Gastroesophageal sphincter (tissue), 4 donors: ENCODE measurements at regions not wholly inside any gene's neighbourhood (a gene's known extent, or its start where the extent isn't known, plus 50 kb on each side); places are given as distances from the start of the nearest gene placed in this dataset.

Source experiments
- ATAC-seq: fragments of 150-250 bp; one replicate; pipeline ENCODE4 v1.9.1; 2016; ENCODE audit warnings: mild to moderate bottlenecking, moderate library complexity
- H3K27ac ChIP-seq, 4 donors: fragments of 200-600 bp; sonication (generic) in 3 of 4; 1 replicate in 3 of 4; 2 replicates in 1 of 4; pipeline ENCODE4 v1.5.1; 2016 to 2019
- H3K27me3 ChIP-seq: fragments of 200-600 bp; sonication (generic); one replicate; pipeline ENCODE4 v1.5.1; 2019
- H3K36me3 ChIP-seq, 2 donors: fragments of 200-600 bp; sonication (generic); one replicate each; pipeline ENCODE4 v1.5.1; 2019; ENCODE audit warnings: control low read depth in 1 of 2
- H3K4me1 ChIP-seq, 3 donors: fragments of 200-600 bp; sonication (generic); 1 replicate in 2 of 3; 2 replicates in 1 of 3; pipeline ENCODE4 v1.5.1; 2016 to 2019; ENCODE audit warnings: control low read depth in 2 of 3
- H3K4me3 ChIP-seq, 2 donors: fragments of 200-600 bp; sonication (generic); one replicate each; pipeline ENCODE4 v1.5.1; 2019; ENCODE audit warnings: mild to moderate bottlenecking in 1 of 2, moderate library complexity in 1 of 2
- H3K9me3 ChIP-seq, 3 donors: fragments of 200-600 bp; sonication (generic); one replicate each; pipeline ENCODE4 v1.5.1; 2017 to 2019; ENCODE audit warnings: control low read depth in 2 of 3
- CTCF ChIP-seq, 4 experiments: fragments of 200-600 bp in 2 of 4; fragments of 450-650 bp in 2 of 4; sonication (generic) in 1 of 4; IDR thresholded peaks; one replicate each; pipeline ENCODE4 v1.5.1; 2017 to 2019; ENCODE audit warnings: antibody characterized with exemption in 4 of 4, mild to moderate bottlenecking in 2 of 4, moderate library complexity in 2 of 4
- EP300 ChIP-seq: sonication (generic); formaldehyde crosslinking; IDR thresholded peaks from one replicate; pipeline ENCODE4 v1.6.1; 2017; ENCODE audit warnings: antibody characterized with exemption, mild to moderate bottlenecking
- POLR2A ChIP-seq, 2 donors: fragments of 450-650 bp; IDR thresholded peaks; one replicate each; pipeline ENCODE4 v1.6.1; 2017; ENCODE audit warnings: antibody characterized with exemption in 2 of 2, mild to moderate bottlenecking in 2 of 2, moderate library complexity in 1 of 2
- POLR2AphosphoS5 ChIP-seq: sonication (generic); formaldehyde crosslinking; IDR thresholded peaks from one replicate; pipeline ENCODE4 v1.6.1; 2017; ENCODE audit warnings: antibody characterized with exemption
- WGBS, 2 donors: methylation state at CpG; one replicate each; pipeline ENCODE4 v1.1.5; 2018; ENCODE audit warnings: low coverage in 1 of 2; 5-methylcytosine and 5-hydroxymethylcytosine counted together

- no peak for ATAC-seq
- H3K36me3 ChIP-seq = no peaks in the 10 kb centered on the region
- no peak overlapping the region for H3K4me3 ChIP-seq
- TF ChIP-seq CTCF (IDR thresholded peaks at IDR 0.05) (no peak), POLR2A (IDR thresholded peaks at IDR 0.05) (no peak)
- H3K4me1 ChIP-seq = no peaks in the 10 kb centered on the region
- WGBS, 2 donors = 100% methylated on average over 2 of the region's 18 CpGs; no CpG with 5 or more reads in 1 of the 2 donors
- no peaks in the 10 kb centered on the region for H3K9me3 ChIP-seq
- peaks cover 31% of the 10 kb centered on the region for H3K27me3 ChIP-seq
- H3K27ac ChIP-seq = no peak overlapping the region
These were observed 341.6 kb upstream of the SFSWAP start for GRCh38 chr12:131369094-131369845.

GRCh38 chr12:131370321-131370720, 340.6 kb upstream of the SFSWAP start:
- H3K36me3 ChIP-seq = no peaks in the 10 kb centered on the region
- TF ChIP-seq EP300 (no peak), POLR2AphosphoS5 (no peak), CTCF (IDR thresholded peaks at IDR 0.05) (no peak), POLR2A (IDR thresholded peaks at IDR 0.05) (no peak)
- H3K4me1 ChIP-seq = no peaks in the 10 kb centered on the region
- peaks cover 21% of the 10 kb centered on the region for H3K27me3 ChIP-seq
- ATAC-seq = no peak
- H3K9me3 ChIP-seq = no peaks in the 10 kb centered on the region
- 72 to 81% methylated on average over 3 to 6 of the region's 8 CpGs for WGBS, 2 donors
- H3K4me3 ChIP-seq = no peak overlapping the region
- H3K27ac ChIP-seq = no peak overlapping the region

GRCh38 chr12:131370791-131371347, 340.0 kb upstream of the SFSWAP start:
- H3K36me3 ChIP-seq = no peaks in the 10 kb centered on the region
- ATAC-seq = no peak
- H3K4me1 ChIP-seq = no peaks in the 10 kb centered on the region
- no peaks in the 10 kb centered on the region for H3K9me3 ChIP-seq
- 67 to 76% methylated on average over 2 to 3 of the region's 11 CpGs for WGBS, 2 donors
- TF ChIP-seq POLR2AphosphoS5 = no peak
- H3K27ac ChIP-seq = no peak overlapping the region
- H3K4me3 ChIP-seq = no peak overlapping the region
- peaks cover 15% of the 10 kb centered on the region for H3K27me3 ChIP-seq

- WGBS, 2 donors = 34 to 54% methylated on average over 6 to 7 of the region's 16 CpGs
- H3K9me3 ChIP-seq = no peaks in the 10 kb centered on the region
- no peaks in the 10 kb centered on the region for H3K4me1 ChIP-seq
- no peak for ATAC-seq
- peaks cover 8% of the 10 kb centered on the region for H3K27me3 ChIP-seq
- TF ChIP-seq POLR2A (IDR thresholded peaks at IDR 0.05) = no peak
- no peak for TF ChIP-seq POLR2AphosphoS5
- TF ChIP-seq EP300 = no peak
- TF ChIP-seq CTCF (IDR thresholded peaks at IDR 0.05) = no peak
- H3K4me3 ChIP-seq = no peak overlapping the region
- H3K36me3 ChIP-seq = no peaks in the 10 kb centered on the region
- H3K27ac ChIP-seq = no peak overlapping the region
These were observed 339.3 kb upstream of the SFSWAP start for GRCh38 chr12:131371401-131372170.

- no peaks in the 10 kb centered on the region for H3K4me1 ChIP-seq
- peaks cover 6% of the 10 kb centered on the region for H3K27me3 ChIP-seq
- no peak overlapping the region for H3K4me3 ChIP-seq
- no peak for ATAC-seq
- no peaks in the 10 kb centered on the region for H3K9me3 ChIP-seq
- WGBS, 2 donors = 80 to 100% methylated on average over 1 to 2 of the region's 8 CpGs
- TF ChIP-seq POLR2A (IDR thresholded peaks at IDR 0.05) = no peak
- TF ChIP-seq CTCF (IDR thresholded peaks at IDR 0.05) = no peak
- TF ChIP-seq EP300 = no peak
- no peak for TF ChIP-seq POLR2AphosphoS5
- H3K27ac ChIP-seq = no peak overlapping the region
- H3K36me3 ChIP-seq = no peaks in the 10 kb centered on the region
These were observed 338.8 kb upstream of the SFSWAP start for GRCh38 chr12:131372171-131372475.
